NCI-H2029 treated with DMSO at 0.1 percent for 48 hours (cell line): ENCODE measurements at regions not wholly inside any gene's neighbourhood (a gene's known extent, or its start where the extent isn't known, plus 50 kb on each side); places are given as distances from the start of the nearest gene placed in this dataset.

ENCODE experiments used
- DNase-seq: peaks from one replicate; lab custom pipeline; 2025; lab: John Stamatoyannopoulos, UW

DNA sequence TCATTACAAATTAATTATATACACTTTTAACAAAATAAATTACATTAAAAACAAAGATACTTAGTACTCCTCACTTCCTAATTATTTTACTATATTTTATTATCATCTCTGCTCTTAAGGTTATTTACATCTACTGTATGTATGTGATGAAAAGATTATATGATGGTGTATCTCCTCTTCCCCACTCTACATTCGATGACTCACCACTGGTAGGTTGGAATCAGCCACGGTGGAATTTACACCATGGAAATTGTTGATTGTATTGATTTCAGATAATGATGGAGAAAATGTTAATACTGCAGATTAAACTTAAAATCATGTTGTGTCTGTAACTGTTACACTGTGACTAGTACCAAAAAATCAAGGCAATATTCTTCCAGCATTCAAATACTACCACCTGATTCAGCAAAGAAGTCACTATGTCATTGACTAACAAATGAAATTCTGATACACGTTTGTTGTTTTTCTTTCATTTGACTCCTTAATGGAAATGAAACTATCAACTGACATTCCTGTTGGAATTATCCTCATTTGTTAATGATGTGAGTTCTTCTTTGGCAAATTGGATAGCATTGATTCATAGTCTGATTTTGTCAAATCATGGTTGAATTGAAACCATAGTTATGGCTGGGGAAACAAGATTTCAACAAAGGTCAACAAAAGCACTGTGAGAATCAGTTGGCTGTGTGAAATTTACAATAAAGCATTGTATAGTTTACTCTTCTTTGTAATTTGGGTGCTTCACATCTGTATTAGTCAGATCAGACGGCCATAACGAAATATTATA, 69.0 kb upstream of the NLK start:
- DNase-seq: no peak

DNA sequence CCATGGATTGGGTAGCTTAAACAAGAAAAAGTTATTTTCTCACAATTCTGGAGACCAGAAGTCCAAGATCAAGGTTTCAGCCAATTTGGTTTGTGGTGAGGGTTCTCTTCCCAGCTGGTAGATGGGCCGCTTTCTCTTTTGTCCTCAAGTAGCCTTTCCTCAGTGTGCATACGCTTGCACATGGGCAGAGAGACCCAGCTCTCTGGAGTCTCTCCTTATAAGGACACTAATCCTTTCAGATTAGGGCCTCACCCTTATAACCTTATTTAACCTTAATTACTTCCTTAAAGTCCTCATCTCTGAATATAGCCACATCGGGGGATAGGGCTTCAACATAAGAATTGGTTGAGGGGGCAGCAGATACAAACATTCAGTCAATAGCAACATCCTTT, 68.4 kb upstream of the NLK start:
- DNase-seq: no peak

DNA sequence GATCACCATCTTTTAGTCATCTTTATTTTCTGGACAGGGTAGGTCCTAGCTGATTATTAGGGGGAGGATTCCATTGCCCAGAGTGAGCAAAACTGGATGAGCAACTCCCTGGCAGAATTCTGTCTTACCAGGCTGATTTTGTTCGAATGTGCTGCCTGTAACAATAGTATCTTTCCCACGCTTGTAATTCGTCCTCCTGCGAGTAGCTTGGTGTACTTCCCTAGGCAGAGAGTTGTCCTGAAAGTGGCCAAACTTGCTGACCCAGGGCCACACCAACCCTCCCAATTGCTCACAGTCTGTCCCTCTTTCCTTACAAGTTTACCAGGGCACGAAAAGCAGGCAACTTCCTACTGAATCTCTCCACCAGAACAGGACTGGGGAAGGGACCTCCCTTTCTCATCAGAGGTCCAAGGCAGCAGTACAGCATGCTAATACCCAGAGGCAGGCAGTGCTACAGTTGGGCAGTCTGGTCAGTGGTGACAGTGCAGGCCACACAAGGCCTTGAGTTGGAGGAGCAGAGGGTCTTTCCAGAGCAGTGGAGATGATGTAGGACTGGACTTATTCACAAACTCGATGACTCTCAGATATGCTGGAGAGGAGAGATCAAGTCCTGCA, 67.8 kb upstream of the NLK start:
- DNase-seq: no peak

DNA sequence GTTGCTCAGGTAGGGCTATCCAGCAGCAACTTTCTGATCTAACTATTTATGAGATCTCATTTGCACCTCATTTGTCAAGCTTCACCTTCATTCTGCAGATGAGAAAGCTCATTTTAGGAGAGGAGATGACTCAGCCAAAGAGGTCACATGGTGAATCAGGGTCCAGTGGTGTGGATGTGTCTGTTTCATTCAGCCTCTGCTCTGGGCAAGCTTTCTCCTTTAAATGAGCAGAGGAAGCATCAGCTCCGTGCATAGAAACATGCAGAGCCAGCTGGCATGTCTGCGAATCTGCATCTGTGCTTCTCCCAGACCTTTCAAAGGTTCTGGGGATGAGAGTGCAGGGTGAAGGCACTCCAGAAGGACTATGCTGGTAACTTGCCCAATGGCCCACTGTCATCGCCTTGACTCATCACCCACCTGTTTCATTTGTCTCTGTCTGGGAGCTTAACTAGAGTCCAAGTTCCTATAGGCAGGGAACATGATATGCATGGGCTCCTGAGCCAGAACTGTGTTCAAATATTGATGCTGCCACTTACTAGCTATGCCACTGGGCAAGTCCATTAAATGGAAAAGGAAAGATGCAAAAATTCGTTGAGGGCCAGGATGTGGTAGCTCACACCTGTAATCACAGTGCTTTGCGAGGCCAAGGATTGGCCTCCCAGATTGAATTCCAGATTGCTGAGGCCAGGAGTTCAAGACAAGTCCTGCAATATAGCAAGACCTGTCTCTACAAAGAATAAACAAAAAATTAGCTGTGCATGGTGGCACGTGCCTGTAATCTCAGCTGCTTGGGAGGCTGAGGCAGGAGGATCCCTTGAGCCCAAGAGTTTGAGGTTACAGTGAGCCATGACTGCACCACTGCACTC, 67.1 kb upstream of the NLK start:
- DNase-seq: no peak

DNA sequence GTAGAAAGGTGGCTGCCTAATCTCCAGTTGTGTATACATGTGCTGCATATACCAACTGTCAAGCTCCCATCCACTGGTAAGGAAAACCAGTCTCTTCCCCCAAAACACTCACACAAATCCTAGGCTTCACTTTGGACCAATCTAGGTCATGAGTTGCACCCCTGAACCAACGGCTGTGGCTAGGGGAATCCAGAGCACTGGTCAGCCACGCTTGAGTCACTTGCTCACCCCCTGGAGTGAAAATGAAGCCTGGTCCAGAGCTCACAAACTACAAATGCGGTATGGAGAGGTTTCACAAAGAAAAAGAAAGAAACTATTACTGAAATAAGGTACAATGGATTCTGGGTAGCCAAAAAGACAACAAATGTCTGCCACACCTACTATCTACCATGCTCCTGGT, 66.1 kb upstream of the NLK start:
- no peak for DNase-seq

DNA sequence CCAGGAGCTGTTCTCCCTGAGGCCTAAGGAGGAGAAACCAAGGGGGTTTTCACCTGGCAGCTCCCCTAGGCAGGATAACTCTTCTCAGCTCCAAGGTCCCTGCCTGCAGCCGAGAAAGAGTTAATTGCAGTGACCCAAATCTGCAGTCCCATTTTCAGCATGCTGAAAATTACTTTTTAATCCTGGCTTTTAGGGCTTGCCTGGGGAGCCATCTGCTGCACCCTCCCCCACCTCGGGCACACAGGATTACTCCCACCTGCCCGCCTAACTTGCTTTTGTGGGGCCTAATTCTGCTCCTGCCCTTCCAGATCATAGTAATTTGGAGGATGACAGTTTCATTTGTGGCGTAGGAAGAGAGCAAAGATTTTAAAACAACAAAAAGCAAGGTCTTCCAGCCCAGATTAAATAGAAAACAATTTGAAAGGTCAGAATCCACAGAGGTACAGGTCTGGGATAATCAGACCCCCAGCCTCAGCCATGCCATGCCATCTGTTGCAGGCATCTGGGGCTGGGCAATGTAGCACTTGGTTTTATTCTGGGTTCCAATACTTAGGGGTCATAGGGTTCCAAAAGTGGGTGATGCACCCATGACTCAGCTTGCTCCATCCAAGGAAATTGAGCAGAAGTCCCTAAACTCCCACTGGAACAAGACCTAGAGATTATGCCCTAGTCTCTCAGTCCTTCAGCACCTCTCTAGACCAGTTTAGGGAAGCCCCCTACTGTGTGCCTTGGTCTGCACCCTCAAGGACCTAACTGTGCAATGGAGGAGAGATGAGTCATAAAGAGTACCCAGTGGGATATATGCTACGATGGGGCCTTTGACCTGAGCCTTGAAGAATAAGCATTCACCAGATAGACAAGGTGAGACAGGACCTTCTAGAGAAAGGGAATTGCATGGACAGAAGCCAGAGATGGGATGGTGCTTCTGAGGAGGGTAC, 64.5 kb upstream of the NLK start:
- DNase-seq: no peak

DNA sequence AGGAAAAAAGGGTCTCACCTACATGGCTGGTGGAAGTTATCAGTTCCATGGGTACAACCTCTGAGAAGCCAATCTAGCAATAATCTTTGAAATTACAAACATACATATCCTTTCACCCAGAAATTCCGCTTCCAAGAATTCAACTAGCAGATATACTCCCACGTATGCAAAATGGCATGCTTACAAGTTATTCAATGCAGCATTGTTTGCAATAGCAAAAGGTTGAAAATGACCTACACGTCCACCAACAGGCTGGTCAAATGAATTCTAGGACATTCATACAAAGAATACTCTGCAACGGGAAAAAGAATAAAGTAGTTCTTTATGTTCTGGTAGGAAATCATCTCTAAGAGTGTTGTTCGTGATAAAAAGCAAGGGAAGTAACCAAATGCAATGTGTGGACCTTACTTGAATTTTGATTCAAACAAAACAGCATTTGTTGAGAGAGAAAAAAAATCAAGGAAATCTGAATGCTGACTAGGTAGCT, 63.7 kb upstream of the NLK start:
- DNase-seq: no peak

DNA sequence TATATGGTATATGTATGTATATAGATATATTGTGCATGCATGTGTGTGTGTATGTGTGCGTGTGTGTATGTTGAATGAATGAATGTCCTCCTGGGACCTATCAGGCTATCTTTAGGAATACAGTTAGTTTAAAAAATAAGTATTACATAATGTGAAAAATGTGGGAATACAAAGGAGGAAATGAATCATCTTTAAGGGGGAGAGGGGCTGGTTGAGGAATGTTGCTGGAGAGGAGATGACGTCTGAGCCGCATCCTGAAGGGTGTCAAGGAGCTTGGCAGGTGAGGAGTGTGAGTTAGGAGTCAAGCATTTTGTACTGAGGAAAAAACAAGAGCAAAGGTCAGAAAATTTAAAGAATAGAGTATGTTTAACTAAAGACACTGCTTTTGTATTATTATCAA, 62.4 kb upstream of the NLK start:
- DNase-seq: no peak

DNA sequence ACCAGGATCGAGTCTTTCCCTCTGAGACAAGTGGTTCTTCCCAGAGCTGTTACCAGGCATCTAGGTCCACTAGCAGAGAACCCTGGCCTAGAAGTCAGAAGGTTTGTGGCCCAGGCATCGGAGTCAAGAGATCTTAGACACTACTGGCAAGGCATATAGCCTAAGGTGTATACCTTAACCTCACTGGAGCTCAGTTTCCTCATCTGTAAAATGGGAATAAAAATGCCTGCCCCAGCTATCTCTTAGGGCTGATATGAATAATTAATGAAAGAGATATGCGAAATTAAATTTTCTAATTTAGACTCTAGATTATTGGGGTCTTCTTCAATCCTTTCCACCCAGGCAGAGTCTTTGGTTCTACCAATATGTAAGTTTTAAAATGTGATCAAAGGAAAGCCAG, 60.5 kb upstream of the NLK start:
- DNase-seq: no peak

DNA sequence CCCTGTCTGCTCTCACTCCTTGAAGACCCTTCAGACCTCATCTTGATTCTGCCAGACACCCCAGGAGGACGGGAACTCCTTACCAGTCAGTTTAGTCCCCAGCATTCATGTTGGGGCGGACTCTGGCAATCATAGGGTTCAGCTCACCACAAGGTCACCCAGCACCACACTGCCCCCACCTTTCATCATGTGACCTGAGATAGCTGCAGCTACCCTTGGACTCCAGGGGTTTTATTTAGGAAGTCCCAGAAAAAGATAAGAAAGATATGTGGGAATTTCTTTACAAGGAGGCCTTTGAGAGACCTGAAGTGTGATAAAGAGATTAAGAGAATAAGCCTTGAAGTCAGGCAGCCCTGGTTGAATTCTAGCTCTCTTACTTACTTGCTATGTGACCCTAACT, 59.8 kb upstream of the NLK start:
- DNase-seq: no peak

DNA sequence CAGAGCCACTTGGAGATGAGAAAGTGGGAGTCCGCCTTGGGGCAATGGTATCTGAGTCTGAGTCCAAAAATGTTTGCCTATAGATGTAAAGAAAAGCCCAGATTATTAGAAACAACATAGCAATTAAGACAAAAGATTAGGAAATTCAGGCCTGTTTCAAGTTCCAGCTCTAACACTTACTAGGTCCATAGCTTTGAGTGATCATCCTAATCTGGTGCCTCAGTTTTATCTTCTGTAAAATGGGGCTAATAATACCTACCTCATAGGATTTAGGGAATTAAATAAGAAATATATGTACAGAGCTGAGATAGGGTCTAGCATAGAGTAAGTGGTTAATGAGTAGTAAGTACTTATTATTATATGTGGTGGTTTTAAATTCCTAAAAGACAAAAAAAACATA, 58.6 kb upstream of the NLK start:
- no peak for DNase-seq

DNA sequence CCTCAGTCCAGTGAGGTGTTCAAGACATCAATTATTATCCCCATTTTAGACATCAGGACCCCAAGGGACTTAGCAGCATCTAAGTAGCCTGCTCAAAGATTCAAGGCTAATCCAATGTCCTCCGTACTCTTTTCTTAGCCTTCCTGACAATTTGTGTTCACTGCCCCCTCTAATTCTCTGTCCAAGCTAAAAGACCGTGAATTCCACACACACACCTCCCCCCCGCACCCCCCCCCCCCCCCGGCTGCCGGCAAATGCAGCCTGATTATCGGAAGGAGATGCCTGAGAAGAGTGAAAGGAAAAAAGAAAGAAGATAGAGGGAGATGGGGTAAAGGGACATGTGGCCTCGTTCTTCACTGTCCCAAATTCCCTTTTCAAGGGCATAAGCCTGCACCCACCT, 58.1 kb upstream of the NLK start:
- no peak for DNase-seq

DNA sequence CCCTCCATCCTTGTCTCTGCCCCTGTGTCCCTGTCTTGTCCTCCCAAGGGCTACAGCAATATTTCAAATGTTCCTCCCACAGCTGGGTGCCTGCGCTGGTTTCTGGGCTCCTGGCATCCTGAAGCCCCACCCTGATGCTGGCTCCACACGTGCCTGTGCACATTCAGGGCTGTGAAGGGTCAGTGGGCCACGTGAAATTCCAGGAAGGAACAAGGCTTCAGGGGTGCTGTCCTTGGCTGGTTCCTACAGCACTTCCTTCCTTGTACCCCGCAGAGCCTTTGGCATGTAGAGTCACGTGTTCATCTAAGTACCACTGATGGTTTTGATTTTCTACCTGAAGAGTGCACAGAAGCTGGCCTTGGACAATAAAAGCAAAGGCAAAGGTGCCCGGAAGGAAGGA, 57.7 kb upstream of the NLK start:
- no peak for DNase-seq

DNA sequence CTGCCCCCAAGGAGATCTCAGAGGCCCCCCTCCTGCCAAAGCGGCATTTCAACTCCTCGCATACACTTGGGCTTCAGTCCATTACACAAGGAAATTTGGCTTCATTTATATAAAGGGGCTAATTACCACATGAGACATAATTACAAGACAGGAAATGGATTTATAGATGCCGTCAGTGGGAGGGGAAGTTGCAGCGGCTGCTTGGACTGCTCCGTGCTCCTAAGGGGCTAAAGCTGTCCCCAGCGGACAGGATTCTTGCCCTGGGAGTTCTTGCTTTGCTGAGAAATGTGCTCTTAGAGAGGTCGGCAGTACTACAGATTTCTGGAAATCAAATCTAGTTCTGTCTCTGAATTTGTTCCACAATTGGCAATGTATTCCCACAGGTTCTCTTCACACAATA, 57.2 kb upstream of the NLK start:
- DNase-seq: no peak

DNA sequence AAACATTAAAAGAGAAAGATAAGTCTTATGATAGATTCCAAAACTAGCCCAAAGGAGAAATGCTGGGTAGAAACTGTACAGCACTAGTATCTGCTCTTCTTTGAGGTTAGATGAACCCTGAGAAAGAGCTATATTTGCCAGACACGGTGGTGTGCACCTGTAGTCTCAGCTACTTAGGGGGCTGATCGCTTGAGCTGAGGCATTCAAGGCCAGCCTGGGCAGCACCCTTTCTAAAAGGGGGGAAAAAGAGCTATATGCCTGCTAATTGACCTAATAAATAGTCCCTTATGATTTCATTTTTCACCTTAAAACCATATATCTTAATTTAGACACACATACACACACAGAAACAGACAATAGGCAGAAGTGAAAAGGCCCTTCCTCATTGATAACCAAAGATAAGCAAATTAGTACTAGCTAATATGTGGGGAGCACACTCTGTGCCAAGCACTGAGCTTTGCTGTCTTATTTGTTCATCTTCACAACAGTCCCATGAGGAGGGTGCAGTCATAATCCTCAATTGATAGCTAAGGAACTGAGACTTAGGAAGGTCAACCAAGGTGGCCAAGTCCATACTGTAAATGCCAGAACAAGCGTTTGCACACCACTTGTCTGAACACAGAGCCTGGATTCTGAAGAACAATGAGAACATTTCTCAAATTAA, 56.6 kb upstream of the NLK start:
- no peak for DNase-seq

DNA sequence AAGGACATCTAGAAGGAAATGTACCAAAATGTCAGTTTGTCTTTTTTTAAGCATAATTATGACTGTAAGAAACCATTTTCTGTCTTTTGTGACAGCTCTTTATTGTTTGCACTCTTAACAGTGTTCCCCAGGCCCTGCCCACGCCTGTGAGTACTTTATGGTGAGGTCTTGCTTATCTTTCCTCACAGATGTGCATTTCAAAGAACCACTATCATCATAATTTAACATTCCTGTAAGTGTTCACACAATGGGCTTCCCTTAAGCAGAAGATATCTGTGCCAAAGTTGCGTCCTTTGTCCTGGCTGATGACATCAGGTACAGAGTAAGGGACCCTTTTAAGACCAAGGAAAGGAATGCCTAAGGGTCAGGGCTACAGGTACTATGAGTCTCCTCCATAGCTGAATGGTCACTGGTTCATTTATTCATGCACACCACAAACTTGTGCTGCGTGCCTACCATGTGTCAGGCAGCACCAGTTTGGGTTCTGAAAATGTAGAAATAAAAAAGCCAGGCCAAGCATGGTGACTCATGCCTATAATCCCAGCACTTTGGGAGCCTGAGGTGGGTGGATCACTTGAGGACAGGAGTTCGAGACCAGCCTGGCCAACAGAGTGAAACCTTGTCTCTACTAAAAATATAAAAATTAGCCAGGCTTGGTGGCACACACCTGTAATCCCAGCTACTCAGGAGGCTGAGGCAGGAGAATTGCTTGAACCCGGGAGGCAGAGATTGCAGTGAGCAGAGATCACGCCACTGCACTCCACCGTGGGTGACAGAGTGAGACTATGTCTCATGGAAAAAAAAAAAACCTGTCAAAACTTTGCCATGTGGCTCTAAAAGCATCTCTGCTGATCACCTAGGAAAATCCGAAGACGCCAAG, 55.4 kb upstream of the NLK start:
- DNase-seq: no peak

DNA sequence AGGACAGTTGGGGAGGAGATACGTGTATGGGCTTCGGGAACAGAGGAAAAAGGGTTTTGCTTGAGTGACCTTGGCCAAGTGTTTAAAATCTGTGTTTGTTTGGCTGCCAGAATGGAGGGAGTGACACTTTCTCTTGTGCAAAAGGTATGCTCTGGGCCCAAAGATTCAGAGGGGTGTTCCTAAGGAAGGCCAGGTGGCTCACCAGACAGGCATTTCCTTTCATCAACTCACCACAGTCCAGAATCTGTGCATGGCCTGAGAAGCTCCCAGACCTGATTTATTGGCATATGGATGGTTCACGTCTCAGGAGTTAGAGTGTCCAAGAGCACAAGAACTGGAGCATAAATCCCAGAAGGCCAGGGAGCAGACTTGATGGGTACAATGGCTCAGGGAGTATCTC, 53.4 kb upstream of the NLK start:
- no peak for DNase-seq

DNA sequence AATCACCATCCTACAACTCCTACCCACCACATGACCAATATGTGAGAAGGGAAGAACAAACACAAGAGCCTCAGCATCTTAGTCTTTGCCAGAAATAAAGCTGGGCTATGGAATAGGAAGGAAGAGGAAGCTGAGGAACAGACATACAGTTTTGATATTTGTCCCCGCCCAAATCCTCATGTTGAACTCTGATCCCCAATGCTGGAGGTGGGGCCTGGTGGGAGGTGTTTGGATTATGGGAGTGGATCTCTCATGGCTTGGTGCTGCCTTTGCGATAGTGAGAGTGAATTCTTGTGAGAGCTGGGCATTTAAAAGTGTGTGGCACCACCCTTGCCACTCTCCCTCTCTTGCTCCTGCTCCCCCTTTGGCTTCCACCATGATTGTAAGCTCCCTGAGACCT, 52.4 kb upstream of the NLK start:
- DNase-seq: no peak

DNA sequence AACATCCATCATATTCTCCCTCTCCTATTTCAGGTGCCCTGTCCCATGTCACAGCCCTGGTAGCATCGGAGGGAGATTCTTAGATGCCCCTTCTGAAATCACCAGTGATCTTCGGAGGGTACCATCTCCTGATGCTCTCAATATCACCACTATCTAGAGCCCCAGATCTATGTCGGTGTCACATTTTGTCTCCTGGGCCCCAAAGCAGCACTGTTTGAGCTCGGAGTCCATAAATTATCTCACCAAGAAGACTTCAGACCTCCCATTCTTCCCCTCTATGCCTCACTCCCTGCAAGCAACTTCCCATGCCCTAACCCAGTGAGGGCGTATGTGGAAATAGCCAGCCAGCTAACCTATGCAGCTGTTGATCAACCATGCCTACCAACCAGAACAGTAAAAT, 51.5 kb upstream of the NLK start:
- DNase-seq: no peak

DNA sequence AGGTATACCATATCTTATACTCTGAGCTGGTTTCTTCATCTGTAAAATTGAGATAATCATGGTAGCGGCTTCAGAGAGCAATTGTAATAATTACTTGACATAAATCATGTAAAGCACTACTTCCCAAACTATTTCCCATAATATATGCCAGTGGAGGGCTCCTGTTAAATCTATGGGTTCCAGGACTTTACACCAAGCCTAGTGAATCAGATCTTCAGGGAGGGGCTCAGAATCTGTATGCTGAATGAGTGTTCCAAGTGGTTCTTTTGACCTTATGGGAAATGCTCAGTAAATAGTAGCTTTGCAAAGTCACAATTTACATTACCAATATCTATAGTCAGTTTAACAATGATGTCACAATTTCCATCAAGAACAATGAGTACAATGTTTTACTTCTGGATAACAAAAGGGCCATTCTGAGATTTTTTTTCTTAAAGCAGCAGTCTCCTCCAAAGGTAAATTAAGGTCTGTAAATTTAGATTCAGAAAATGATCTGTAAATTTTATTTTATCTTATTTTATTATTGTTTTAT, 50.9 kb upstream of the NLK start:
- no peak for DNase-seq
